Spleen (tissue), 7 donors: ENCODE measurements at regions not wholly inside any gene's neighbourhood (a gene's known extent, or its start where the extent isn't known, plus 50 kb on each side); places are given as distances from the start of the nearest gene placed in this dataset.

Experiments
- POLR2A ChIP-seq, 3 donors: fragments of 450-650 bp; IDR thresholded peaks; one replicate each; pipeline ENCODE4 v1.5.1; 2017; ENCODE audit warnings: antibody characterized with exemption in 3 of 3, mild to moderate bottlenecking in 1 of 3
- POLR2AphosphoS5 ChIP-seq, 3 donors: sonication (generic); formaldehyde crosslinking; IDR thresholded peaks; one replicate each; pipeline ENCODE4 v1.5.1; 2017; ENCODE audit warnings: antibody characterized with exemption in 3 of 3
- TF ChIP-seq, protein P1 (sequence below), 11 experiments: fragments of 200-600 bp in 7 of 11; fragments of 450-650 bp in 4 of 11; sonication (generic) in 4 of 11; IDR thresholded peaks in 8 of 11; conservative IDR thresholded peaks in 3 of 11; 1 replicate in 7 of 11; 2 replicates in 4 of 11; pipeline versions ENCODE4 v1.4.0 to v1.8.0; 2016 to 2021; ENCODE audit warnings: antibody characterized with exemption in 11 of 11, inconsistent platforms in 4 of 11, mild to moderate bottlenecking in 1 of 11
- donor health status: DM: no; HTN: no; CAD: no; lungs with moderate emphysema.
- donor health status: DM: no; HTN: no; CAD: no.
- donor health status: DM: no; HTN: no; CAD: no.

GRCh38 chrX:10078266-10078665 is 78.5 kb upstream of the CLCN4 start:
- TF ChIP-seq POLR2A (IDR thresholded peaks at IDR 0.05) (no peak), POLR2AphosphoS5 (IDR thresholded peaks at IDR 0.05) (no peak)
- TF ChIP-seq, protein P1, sequence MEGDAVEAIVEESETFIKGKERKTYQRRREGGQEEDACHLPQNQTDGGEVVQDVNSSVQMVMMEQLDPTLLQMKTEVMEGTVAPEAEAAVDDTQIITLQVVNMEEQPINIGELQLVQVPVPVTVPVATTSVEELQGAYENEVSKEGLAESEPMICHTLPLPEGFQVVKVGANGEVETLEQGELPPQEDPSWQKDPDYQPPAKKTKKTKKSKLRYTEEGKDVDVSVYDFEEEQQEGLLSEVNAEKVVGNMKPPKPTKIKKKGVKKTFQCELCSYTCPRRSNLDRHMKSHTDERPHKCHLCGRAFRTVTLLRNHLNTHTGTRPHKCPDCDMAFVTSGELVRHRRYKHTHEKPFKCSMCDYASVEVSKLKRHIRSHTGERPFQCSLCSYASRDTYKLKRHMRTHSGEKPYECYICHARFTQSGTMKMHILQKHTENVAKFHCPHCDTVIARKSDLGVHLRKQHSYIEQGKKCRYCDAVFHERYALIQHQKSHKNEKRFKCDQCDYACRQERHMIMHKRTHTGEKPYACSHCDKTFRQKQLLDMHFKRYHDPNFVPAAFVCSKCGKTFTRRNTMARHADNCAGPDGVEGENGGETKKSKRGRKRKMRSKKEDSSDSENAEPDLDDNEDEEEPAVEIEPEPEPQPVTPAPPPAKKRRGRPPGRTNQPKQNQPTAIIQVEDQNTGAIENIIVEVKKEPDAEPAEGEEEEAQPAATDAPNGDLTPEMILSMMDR (IDR thresholded peaks at IDR 0.05 in 8 of 11, conservative IDR thresholded peaks at IDR 0.05 in 3 of 11), result no peak
